IPS DF 6.9 (cell line): ENCODE measurements at regions not wholly inside any gene's neighbourhood (a gene's known extent, or its start where the extent isn't known, plus 50 kb on each side); places are given as distances from the start of the nearest gene placed in this dataset.

Experiments
- DNase-seq: peaks from one replicate; pipeline ENCODE4 v3.0.0-alpha.2; 2013; ENCODE audit warnings: low read depth, low spot score
- H3K27ac ChIP-seq: one replicate; pipeline ENCODE4 v1.5.1; 2013; ENCODE audit warnings: low read length, control low read depth
- H3K27me3 ChIP-seq: 2 replicates; pipeline ENCODE4 v1.6.1; 2013; ENCODE audit warnings: mild to moderate bottlenecking, low read length; ENCODE audit not compliant: control insufficient read depth, insufficient read depth
- H3K36me3 ChIP-seq: 2 replicates; pipeline ENCODE4 v1.6.1; 2013; ENCODE audit warnings: low read length; ENCODE audit not compliant: control insufficient read depth, insufficient read depth
- H3K4me1 ChIP-seq: 2 replicates; pipeline ENCODE4 v1.6.1; 2013; ENCODE audit warnings: low read length; ENCODE audit not compliant: control insufficient read depth, insufficient read depth
- H3K4me3 ChIP-seq: 2 replicates; pipeline ENCODE4 v1.5.1; 2013; ENCODE audit warnings: mild to moderate bottlenecking, low read length
- H3K9me3 ChIP-seq: 2 replicates; pipeline ENCODE4 v1.6.1; 2013; ENCODE audit warnings: low read length, inconsistent platforms; ENCODE audit not compliant: control insufficient read depth, insufficient read depth
- WGBS: extraction: QIAGEN DNeasy Blood & Tissue Kit; methylation state at CpG from one replicate; pipeline ENCODE4 v1.1.7; 2013; ENCODE audit warnings: mixed read lengths, missing lambda C conversion rate; ENCODE audit not compliant: insufficient read length, insufficient coverage; 5-methylcytosine and 5-hydroxymethylcytosine counted together

DNA sequence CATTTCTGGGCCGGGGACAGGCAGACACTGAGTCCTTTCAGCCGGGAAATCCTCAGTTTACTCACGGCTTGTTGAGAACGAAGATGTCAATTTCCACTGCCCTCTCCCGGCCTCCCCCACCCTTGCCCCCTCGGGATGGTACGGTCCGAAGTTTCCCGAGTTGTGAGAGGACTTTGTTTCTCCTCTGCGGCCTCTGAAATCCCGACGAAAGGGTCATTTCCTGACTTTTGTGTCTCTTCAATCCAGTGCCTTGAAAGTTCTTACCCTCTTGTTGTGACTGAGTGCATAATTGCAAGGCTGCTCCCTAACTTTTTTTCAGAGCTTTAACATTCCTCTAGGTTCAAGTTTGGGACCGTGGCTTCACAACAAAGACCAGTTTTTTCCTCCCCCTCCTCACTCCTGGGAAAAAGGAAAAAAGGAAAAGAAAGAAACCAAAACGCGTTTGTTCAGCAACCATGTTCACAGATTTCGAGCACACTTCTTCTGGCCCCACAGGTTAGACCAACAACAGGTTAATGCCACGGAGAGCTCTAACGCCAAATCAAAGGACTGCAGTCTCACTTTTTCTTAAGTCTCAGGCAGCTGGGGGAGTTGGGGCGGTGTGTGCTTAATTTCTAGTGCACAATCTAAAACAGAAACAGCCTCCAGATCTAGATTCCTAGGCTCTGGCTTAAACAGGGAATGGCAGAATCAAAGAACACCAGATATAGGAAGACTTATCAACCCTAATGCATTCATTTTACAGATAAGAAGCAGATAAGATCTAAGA, 138.9 kb downstream of the TMCO5A start:
- Histone ChIP-seq H3K4me1 (no peaks in the 10 kb centered on the region), H3K36me3 (no peaks in the 10 kb centered on the region), H3K4me3 (peak overlapping the region; percentile 44; the same call in 1 of the 2 replicates), H3K27me3 (peaks cover 30% of the 10 kb centered on the region), H3K27ac (no peak overlapping the region), H3K9me3 (no peaks in the 10 kb centered on the region)
- DNase-seq: no peak
- no CpG with 5 or more reads among the region's 19 CpGs for WGBS

DNA sequence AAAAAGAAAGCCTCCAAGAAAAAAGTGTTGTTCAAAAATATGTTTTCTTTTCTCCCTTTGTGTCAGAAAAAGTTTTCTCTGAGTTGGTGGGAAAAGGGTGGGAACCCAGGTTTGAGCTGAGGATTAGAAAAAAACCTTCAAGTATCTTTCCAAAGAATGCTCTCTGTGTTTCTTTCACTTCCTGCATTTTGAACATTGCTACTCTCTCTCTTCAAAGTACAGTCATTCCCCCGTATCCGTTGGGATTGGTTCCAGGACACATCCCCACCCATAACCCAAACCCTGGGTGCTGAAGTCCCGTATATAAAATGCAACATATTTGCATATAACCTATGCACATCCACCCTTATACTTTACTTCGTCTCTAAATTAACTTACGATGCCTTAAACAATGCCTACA, 139.6 kb downstream of the TMCO5A start:
- H3K27ac ChIP-seq: no peak overlapping the region
- no peak for DNase-seq

DNA sequence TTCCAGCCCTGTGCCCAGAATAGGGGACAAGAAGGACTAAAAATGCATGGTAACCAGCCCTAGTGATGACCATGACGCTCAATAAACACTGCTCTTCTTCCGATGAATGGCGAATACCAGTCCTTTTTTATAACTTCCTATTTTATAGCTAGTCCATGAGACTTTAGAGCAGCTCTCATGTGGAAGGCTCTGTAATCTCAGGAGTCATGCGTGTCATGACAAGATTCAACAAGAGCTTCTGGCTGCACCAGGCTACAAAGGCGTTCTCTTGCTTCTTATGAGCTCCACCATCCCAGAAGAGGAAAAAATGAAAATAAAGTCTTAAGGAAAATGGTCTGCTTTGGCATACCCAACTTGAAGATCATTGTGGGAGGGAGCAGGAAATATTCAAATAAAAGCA, 141.0 kb downstream of the TMCO5A start:
- no peak overlapping the region for H3K27ac ChIP-seq
- H3K4me3 ChIP-seq: no peak overlapping the region
- no peaks in the 10 kb centered on the region for H3K4me1 ChIP-seq

More for the DNA sequence above, 139.6 kb downstream of the TMCO5A start:
- Histone ChIP-seq H3K4me3 (no peak overlapping the region), H3K36me3 (no peaks in the 10 kb centered on the region), H3K4me1 (no peaks in the 10 kb centered on the region), H3K27me3 (peaks cover 30% of the 10 kb centered on the region), H3K9me3 (no peaks in the 10 kb centered on the region)
- 100% methylated on average over 2 of the region's 5 CpGs for WGBS

DNA sequence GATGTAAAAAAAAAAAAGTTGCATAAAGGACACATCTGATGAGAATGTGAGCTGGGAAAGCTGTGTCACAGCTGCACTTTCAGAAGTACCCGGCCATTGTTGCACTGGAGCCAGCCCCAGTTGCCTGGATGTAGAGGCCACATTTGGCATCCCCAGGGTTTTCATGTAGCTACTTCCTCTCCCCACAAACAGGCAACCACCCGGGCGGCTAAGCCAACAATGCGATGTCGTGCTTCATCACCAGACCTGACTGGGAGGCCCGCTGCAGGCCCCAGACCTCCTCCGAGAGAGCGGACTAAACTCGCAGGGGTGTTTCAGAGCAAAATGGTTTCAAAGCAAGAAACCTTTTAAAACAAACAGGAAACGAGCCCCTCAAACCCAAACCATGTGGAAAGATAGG, 142.3 kb downstream of the TMCO5A start:
- no peak for DNase-seq
- H3K36me3 ChIP-seq: no peaks in the 10 kb centered on the region
- no peak overlapping the region for H3K4me3 ChIP-seq
- H3K27me3 ChIP-seq: peaks cover 16% of the 10 kb centered on the region
- WGBS: no CpG with 5 or more reads among the region's 10 CpGs
- no peak overlapping the region for H3K27ac ChIP-seq
- H3K9me3 ChIP-seq: no peaks in the 10 kb centered on the region
- no peaks in the 10 kb centered on the region for H3K4me1 ChIP-seq

More for the DNA sequence above, 141.0 kb downstream of the TMCO5A start:
- Histone ChIP-seq H3K36me3 (no peaks in the 10 kb centered on the region), H3K27me3 (peaks cover 28% of the 10 kb centered on the region), H3K9me3 (no peaks in the 10 kb centered on the region)
- WGBS: no CpG with 5 or more reads among the region's 5 CpGs
- no peak for DNase-seq

DNA sequence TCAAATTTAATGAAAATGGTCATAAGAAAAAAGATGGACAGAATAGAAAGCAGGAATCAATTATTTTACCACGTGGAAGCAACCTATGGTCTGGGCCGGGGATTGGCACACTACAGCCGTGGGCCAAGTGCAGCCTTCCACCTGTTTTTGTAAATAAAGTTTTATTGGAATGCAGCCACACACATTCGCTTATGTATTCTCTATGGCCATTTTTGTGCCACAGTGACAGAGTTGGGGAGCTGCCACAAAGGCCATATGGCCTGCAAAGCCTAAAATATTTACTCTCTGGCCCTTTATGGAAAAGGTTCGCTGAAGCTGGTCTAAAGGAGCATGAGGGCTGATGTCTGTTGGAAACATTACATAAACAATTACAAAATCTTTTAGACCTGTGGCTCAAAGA, 144.8 kb downstream of the TMCO5A start:
- peaks cover 12% of the 10 kb centered on the region for H3K27me3 ChIP-seq
- no peak for DNase-seq
- H3K9me3 ChIP-seq: no peaks in the 10 kb centered on the region
- no peaks in the 10 kb centered on the region for H3K36me3 ChIP-seq
- no peak overlapping the region for H3K4me3 ChIP-seq
- H3K4me1 ChIP-seq: no peaks in the 10 kb centered on the region
- no peak overlapping the region for H3K27ac ChIP-seq
- WGBS: no CpG with 5 or more reads among the region's 5 CpGs

DNA sequence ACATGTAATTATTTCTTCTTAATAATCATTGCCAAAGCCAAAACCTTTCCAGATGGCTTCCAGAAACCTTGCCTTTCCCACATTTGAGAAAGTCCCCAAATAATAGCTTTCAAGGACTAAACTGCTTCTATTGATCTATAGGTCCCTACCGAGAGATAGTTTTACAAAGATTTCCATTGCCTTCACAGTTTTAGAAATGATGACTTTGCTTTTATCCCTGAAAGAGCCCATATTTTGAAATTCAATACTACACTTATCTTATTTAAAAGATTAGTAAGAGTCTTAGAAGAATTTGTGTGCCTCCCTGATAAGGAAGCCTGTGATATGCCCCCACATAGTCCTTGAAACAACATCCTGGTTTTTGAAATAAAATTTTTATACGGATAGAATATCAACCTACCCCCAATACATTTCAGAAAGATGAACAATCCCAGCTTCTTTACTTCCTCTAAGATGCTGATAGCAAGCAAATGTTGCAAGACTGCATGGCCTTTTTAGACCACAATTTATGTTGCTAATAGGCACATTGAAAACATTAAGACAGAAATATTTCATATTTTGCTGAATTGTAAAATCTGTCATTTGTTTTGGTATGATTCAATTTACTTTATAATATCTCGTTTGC, 146.3 kb downstream of the TMCO5A start:
- no peak overlapping the region for H3K27ac ChIP-seq
- DNase-seq: no peak

DNA sequence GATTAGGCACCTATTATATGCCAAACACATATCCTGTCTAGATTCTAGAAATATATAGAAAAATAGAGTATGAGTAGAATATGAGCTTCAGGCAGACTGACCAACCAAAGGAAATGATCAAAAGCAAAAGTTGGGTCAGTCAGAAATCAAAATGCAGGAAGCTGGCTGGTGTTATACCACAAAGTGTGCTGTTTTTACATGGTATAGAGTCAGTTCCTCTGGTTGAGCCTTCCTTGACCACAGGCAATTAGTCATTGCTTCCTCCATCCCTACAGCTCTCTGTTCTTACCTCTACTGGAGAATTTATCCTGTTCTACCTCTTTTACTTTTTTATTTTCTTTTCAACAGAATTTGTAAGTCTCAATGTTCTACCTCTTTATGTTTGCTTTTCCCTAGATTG, 149.8 kb downstream of the TMCO5A start:
- Histone ChIP-seq H3K4me3 (no peak overlapping the region), H3K27me3 (no peaks in the 10 kb centered on the region), H3K27ac (no peak overlapping the region), H3K9me3 (no peaks in the 10 kb centered on the region), H3K4me1 (no peaks in the 10 kb centered on the region), H3K36me3 (no peaks in the 10 kb centered on the region)
- DNase-seq: no peak

More for the DNA sequence above, 146.3 kb downstream of the TMCO5A start:
- Histone ChIP-seq H3K36me3 (no peaks in the 10 kb centered on the region), H3K27me3 (no peaks in the 10 kb centered on the region; the same call in 1 of the 2 replicates), H3K4me3 (no peak overlapping the region), H3K9me3 (no peaks in the 10 kb centered on the region), H3K4me1 (no peaks in the 10 kb centered on the region)
- WGBS: no CpG with 5 or more reads among the region's 3 CpGs

DNA sequence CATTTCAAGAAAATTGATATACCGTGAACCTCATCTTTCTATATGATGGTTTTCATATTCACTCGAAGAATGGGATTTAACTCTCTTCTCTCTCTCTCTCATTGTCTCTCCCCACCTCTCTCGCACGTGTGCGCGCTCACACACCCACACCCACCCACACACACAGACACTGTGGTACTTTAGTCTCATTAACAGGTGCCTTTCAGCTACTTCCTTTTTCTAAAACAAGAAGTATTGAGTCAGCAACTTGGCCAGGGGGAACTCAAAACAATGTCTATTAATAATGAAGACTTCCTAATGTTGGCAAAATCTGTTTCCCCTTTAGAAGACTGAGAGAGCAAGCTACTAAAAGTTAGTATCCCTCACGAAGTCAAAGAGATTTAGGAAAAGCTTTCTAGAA, 150.7 kb downstream of the TMCO5A start:
- Histone ChIP-seq H3K36me3 (no peaks in the 10 kb centered on the region), H3K4me3 (no peak overlapping the region), H3K9me3 (no peaks in the 10 kb centered on the region), H3K4me1 (no peaks in the 10 kb centered on the region), H3K27ac (no peak overlapping the region), H3K27me3 (no peaks in the 10 kb centered on the region)
- WGBS: no CpG with 5 or more reads among the region's 7 CpGs
- no peak for DNase-seq

DNA sequence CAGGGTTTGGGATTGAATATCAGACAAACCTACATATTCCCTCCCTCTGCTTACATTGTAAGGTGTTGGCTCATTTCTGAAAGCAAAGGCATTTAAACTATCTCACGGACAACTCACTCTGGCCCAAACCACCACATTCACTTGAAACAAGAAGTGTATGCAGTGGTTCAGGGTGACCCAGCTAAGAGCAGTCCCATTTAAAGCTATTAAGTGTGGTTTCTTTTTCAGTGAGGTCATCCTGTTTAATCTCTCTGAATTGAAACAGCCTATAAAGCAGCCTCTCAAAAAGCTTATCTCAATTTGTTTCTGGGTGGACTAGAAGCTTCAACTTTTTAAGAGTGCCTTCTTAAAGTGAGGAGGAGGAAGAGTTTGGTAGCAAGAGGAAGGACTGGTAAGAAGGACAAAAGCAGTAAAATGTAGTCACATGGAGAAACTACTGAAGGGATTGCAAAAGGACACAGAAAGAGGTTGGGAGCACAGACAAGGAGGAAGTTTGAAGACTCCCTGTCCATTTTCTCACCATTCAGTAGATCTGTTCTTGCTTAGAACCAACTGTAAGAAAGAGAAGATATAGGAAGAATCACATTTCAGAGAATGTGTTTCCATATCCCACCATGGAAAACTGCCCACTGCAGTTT, 151.6 kb downstream of the TMCO5A start:
- DNase-seq: no peak

DNA sequence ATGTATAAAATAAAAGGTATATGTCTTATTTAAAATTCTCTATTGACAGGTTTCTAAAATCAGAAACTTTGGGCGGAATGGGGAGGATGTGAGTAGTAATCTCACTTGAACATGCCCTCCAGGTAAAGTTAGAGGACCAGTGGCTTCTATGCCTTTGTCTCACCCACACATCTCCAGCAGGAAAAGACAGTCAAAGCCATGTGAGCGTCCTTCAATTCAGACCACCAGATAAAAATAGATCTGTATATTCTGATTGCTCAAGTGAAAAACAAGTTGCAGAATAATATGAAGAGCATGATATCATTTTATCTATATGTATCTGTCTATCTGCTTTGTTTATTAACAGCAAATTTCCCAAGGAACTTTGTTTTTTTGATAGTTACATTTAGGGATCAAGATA, 152.2 kb downstream of the TMCO5A start:
- Histone ChIP-seq H3K9me3 (no peaks in the 10 kb centered on the region), H3K36me3 (no peaks in the 10 kb centered on the region), H3K4me1 (no peaks in the 10 kb centered on the region), H3K27ac (no peak overlapping the region), H3K4me3 (no peak overlapping the region), H3K27me3 (no peaks in the 10 kb centered on the region)
- WGBS: no CpG with 5 or more reads among the region's 2 CpGs
- DNase-seq: no peak

More for the DNA sequence above, 151.6 kb downstream of the TMCO5A start:
- no CpG with 5 or more reads among the region's 1 CpG for WGBS
- H3K36me3 ChIP-seq: no peaks in the 10 kb centered on the region
- H3K27ac ChIP-seq: no peak overlapping the region
- H3K4me3 ChIP-seq: no peak overlapping the region
- H3K27me3 ChIP-seq: no peaks in the 10 kb centered on the region
- H3K4me1 ChIP-seq: no peaks in the 10 kb centered on the region
- no peaks in the 10 kb centered on the region for H3K9me3 ChIP-seq
